Amniotic stem cell (primary cell): ENCODE measurements at regions not wholly inside any gene's neighbourhood (a gene's known extent, or its start where the extent isn't known, plus 50 kb on each side); places are given as distances from the start of the nearest gene placed in this dataset.

Source experiments
- DNase-seq: peaks from one replicate; lab custom pipeline; 2025; lab: John Stamatoyannopoulos, UW

GRCh38 chr4:110278127-110278526 lies 79.7 kb upstream of the ELOVL6 start:
- no peak for DNase-seq

DNA sequence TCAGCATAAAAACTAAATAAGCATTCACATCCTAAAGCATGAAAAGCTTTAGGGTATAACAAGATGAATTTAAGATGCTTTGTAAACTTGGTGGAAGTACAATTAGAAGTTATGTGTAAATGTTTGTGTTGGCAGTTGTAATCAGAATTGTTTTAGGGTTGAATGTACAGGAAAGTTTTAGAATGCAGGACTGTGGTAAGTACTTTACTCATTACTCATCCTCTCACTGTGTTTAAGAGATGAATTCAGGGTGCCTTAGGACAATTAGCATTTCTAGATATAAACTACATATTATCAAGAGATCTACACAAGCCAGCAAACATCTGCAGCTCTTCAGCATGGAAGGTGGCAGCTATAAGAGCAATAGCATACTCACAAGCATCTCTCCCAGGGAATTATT lies 77.5 kb upstream of the ELOVL6 start:
- peak; percentile 9 for DNase-seq

DNA sequence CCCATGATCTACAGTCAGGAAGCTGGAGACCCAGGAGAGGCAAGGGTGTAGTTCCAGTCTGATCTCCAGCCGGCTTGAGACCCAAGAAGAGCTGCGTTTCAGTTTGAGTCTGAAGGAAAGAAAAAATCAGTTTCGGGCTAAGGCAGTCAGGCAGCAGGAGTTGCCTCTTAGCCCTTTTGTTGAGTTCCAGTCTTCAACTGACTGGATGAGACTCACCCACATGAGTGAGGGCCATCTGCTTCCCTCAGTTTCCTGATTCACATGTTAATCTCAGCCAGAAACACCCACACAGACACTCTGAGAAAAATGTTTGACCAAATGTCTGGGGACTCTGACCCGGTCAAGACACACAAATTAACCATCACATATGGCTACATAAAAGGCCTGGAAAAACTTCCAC lies 73.6 kb upstream of the ELOVL6 start:
- no peak for DNase-seq

GRCh38 chr4:110270492-110271197 lies 72.2 kb upstream of the ELOVL6 start:
- peak; percentile 48 for DNase-seq

GRCh38 chr4:110268790-110269189 lies 70.4 kb upstream of the ELOVL6 start:
- DNase-seq, result no peak

DNA sequence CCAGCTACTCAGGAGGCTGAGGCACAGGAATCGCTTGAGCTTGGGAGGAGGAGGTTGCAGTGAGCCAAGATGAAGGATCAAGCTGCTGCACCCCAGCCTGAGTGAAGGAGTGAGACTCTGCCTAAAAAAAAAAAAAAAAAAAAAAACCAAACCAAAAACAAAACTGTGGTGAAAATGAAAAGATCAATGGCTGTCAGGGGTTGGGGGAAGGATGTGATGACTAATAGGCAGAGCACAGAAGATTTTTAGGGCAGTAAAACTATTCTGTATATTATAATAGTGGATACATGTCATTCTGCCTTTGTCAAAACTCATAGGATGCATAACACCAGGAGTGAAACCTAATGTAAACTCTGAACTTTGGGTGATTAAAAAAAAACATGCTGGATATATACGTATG lies 69.9 kb upstream of the ELOVL6 start:
- no peak for DNase-seq

GRCh38 chr4:110266136-110266535 lies 67.7 kb upstream of the ELOVL6 start:
- DNase-seq, result no peak

DNA sequence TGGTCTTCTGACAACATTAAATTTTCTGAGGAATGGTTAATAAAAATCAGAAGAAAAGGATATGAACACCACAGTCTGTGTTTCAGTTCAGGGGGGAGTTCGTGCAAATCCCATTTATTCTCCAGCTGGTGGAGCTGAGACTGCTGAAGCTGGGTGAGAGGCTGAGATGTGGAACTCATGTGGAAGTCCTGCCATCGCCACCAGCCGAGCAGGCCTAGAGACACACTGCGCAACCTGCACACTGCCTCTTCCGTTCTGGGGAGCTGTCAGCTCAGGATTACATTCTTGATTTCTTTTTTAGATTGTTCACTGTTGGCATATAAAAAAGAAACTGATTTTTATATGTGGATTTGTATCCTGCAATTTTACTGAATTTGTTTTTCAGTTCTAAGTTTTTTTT lies 66.6 kb upstream of the ELOVL6 start:
- no peak for DNase-seq

GRCh38 chr4:110260299-110260698 lies 61.9 kb upstream of the ELOVL6 start:
- no peak for DNase-seq

DNA sequence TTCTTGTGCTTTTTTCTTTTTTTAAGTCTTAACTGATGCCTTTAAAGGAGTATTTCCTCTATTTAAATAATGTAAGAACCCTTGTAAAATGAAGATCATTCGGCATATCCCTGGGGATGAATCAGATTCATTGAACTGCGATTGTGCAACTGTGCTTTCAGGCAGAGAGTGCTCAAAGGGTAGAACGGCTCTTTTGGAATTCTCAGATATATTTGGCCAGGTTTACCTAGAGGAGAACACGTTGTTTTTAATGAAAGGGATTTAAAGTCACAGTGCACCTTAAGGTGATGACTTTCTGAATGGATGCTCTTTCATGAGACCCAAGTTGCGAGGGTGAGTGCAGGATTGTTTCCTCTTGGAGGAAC lies 51.6 kb upstream of the ELOVL6 start:
- DNase-seq, result no peak

- DNase-seq, result no peak
These were observed 50.4 kb upstream of the ELOVL6 start for GRCh38 chr4:110248831-110249253.
